ENCODE measurements at regions not wholly inside any gene's neighbourhood (a gene's known extent, or its start where the extent isn't known, plus 50 kb on each side); places are given as distances from the start of the nearest gene placed in this dataset.

DNA sequence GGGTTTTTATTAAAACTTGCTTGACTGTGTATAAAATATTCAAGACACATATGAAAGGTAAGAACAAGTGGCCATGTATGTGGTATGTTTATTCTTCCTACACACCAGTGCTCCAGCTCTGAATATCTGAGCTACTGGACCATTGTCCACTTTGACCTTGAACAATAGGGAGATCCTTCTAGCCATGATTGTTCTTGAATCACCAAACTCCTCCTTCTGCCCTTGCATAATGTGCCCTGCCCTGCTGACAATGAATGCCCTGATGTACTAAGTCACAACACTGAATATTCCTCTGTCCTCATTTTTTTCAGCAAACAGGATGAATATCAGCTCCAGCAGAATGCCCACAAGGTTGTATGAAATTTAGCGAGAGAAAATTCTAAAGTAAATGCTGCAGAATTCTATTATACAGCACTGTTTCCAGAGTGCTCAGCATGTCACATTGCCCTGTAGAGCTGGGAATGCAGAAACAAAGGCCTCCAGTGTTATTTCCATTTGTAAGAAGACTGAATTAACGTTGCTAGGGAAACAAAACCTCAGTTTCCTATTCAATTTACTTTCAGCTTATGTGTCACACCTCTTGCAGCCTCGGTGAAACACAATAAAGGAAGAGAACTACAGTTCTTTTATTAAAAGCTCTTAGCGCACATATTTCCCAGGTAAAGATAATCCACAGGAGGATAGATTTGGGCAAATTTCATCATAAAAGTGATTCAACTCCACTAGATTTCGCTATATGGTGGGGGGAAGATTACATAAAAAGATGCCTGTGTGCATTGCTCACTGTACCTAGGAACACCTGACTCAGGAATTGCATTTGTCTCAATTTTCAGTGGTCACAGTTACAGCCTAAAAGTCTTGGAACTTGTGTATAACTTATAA lies 187.4 kb upstream of the ATP1B1 start:
- TF ChIP-seq, protein P1, sequence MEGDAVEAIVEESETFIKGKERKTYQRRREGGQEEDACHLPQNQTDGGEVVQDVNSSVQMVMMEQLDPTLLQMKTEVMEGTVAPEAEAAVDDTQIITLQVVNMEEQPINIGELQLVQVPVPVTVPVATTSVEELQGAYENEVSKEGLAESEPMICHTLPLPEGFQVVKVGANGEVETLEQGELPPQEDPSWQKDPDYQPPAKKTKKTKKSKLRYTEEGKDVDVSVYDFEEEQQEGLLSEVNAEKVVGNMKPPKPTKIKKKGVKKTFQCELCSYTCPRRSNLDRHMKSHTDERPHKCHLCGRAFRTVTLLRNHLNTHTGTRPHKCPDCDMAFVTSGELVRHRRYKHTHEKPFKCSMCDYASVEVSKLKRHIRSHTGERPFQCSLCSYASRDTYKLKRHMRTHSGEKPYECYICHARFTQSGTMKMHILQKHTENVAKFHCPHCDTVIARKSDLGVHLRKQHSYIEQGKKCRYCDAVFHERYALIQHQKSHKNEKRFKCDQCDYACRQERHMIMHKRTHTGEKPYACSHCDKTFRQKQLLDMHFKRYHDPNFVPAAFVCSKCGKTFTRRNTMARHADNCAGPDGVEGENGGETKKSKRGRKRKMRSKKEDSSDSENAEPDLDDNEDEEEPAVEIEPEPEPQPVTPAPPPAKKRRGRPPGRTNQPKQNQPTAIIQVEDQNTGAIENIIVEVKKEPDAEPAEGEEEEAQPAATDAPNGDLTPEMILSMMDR (IDR thresholded peaks at IDR 0.05; ENCODE audit: unreplicated experiment), result no peak
- Mint-ChIP-seq H3K4me3 (ENCODE audit: unreplicated experiment) (no peak overlapping the region), H3K27ac (ENCODE audit: unreplicated experiment) (no peak overlapping the region), H3K27me3 (ENCODE audit: unreplicated experiment) (peaks cover 1% of the 10 kb centered on the region), H3K9me3 (ENCODE audit: unreplicated experiment) (no peaks in the 10 kb centered on the region), H3K36me3 (ENCODE audit: low read depth, unreplicated experiment) (no peaks in the 10 kb centered on the region), H3K4me1 (ENCODE audit: unreplicated experiment) (peaks cover 15% of the 10 kb centered on the region)
- DNase-seq (ENCODE audit: low spot score), result no peak

DNA sequence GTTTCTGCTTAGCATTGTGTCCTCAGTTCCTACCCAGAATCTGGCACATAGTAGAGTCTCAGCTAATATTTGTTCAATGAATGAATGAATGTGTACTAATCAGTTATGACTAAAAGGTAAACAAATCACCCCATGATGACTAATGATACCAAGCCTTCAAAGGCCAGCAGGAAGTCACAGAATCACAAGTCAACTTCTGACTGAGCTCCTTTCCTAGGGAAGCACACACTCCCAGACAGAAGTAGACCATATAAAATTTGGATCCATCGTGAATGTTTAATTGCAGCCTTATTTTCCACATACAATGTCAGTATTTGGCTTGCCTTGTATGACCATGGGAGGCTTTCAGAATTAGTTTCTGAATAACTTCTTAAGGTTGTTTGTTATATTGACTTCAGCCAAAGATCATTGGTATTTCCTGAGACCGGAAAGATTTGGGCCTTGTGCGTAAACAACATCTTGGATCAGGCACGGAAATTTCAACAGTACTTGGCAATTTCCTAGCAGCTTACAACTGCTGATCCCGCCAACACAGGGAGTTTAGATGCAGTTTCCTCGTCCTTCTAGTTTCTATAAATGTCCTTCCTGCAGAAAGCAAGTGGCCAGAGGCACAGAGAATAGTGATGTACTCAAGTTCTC lies 185.9 kb upstream of the ATP1B1 start:
- TF ChIP-seq, protein P1 (IDR thresholded peaks at IDR 0.05; ENCODE audit: unreplicated experiment), result no peak
- peaks cover 1% of the 10 kb centered on the region for H3K27me3 Mint-ChIP-seq (ENCODE audit: unreplicated experiment)
- H3K4me3 Mint-ChIP-seq (ENCODE audit: unreplicated experiment), result no peak overlapping the region
- no peak for DNase-seq (ENCODE audit: low spot score)
- no peaks in the 10 kb centered on the region for H3K36me3 Mint-ChIP-seq (ENCODE audit: low read depth, unreplicated experiment)
- H3K9me3 Mint-ChIP-seq (ENCODE audit: unreplicated experiment), result no peaks in the 10 kb centered on the region
- H3K27ac Mint-ChIP-seq (ENCODE audit: unreplicated experiment), result no peak overlapping the region
- H3K4me1 Mint-ChIP-seq (ENCODE audit: unreplicated experiment), result peaks cover 15% of the 10 kb centered on the region

DNA sequence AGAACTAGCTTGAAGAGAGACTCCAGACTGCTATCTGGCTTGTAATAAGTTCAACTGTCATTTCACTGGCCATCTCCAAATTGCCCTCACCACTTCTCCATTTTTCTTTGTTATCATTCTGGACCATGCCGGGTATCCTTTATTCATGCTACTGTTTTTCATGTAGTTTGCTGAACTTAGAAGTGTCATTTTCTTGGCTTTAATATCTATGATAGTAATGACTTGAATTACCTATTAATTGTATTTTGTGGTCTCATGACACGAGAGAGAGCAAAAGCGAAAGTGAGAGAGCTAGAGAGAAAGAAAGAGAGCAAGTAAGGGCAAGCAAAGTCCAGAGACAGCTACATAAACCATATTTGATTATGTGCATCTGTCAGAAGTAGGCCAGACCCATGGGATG lies 184.9 kb upstream of the ATP1B1 start:
- H3K9me3 Mint-ChIP-seq (ENCODE audit: unreplicated experiment), result no peaks in the 10 kb centered on the region
- H3K27ac Mint-ChIP-seq (ENCODE audit: unreplicated experiment), result no peak overlapping the region
- no peaks in the 10 kb centered on the region for H3K36me3 Mint-ChIP-seq (ENCODE audit: low read depth, unreplicated experiment)
- peaks cover 15% of the 10 kb centered on the region for H3K4me1 Mint-ChIP-seq (ENCODE audit: unreplicated experiment)
- TF ChIP-seq, protein P1 (IDR thresholded peaks at IDR 0.05; ENCODE audit: unreplicated experiment), result no peak
- DNase-seq (ENCODE audit: low spot score), result no peak
- no peaks in the 10 kb centered on the region for H3K27me3 Mint-ChIP-seq (ENCODE audit: unreplicated experiment)
- no peak overlapping the region for H3K4me3 Mint-ChIP-seq (ENCODE audit: unreplicated experiment)

DNA sequence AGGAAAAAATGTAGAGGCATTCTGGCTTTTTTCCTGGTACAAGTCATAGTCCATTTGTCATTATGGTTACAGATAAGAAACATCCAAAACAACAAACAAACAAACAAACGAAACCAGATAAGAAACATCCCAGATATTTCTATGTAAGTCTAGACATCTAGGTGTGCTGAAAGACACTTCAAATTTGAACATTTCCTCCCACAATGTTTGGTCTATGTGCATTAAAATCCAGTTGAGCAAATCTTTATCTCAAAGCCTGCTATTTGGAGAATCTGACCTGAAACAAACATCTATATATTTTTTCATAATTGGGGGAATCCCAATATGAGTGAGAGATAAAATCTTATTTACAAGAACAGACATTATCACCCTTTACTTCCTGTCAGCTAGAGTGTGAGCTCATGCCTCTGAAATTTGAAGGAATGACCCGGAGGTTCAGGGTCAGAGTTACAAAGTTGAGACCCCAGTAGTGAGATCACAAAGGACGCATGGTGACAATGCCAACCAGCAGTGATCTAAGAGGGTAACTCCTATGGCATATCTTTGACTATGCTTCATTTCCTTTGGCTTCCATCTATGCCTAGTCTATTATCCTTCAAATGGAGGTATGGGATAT lies 182.9 kb upstream of the ATP1B1 start:
- Mint-ChIP-seq H3K4me3 (ENCODE audit: unreplicated experiment) (no peak overlapping the region), H3K4me1 (ENCODE audit: unreplicated experiment) (peaks cover 8% of the 10 kb centered on the region), H3K27ac (ENCODE audit: unreplicated experiment) (no peak overlapping the region), H3K27me3 (ENCODE audit: unreplicated experiment) (no peaks in the 10 kb centered on the region), H3K36me3 (ENCODE audit: low read depth, unreplicated experiment) (no peaks in the 10 kb centered on the region), H3K9me3 (ENCODE audit: unreplicated experiment) (no peaks in the 10 kb centered on the region)
- TF ChIP-seq, protein P1 (IDR thresholded peaks at IDR 0.05; ENCODE audit: unreplicated experiment), result no peak
- no peak for DNase-seq (ENCODE audit: low spot score)

All from endothelial cell (in vitro differentiated cells).